HG03378 (cell line): ENCODE measurements at regions not wholly inside any gene's neighbourhood (a gene's known extent, or its start where the extent isn't known, plus 50 kb on each side); places are given as distances from the start of the nearest gene placed in this dataset.
"Not testable (repeated sequence)": the region's sequence is repeated elsewhere in the genome, so short reads cannot be mapped to it uniquely, and the experiment has no call there.

Experiments
- ATAC-seq: cut with Tn5 transposase; IDR thresholded peaks from one replicate; pipeline ENCODE4 v1.9.1; 2021; ENCODE audit warnings: mild to moderate bottlenecking, moderate library complexity; ENCODE audit not compliant: unreplicated experiment

- no peak for ATAC-seq
Measured at GRCh38 chr18:11391661-11392060, 217.7 kb upstream of the SLC35G4 start.

GRCh38 chr18:11388755-11389680 lies 220.4 kb upstream of the SLC35G4 start:
- ATAC-seq, result no peak

GRCh38 chr18:11387880-11388279 lies 221.5 kb upstream of the SLC35G4 start:
- ATAC-seq, result no peak

GRCh38 chr18:11383381-11383780 lies 226.0 kb upstream of the SLC35G4 start:
- no peak for ATAC-seq

GRCh38 chr18:11380968-11381367 lies 228.4 kb upstream of the SLC35G4 start:
- no peak for ATAC-seq

GRCh38 chr18:11379660-11380059 lies 229.7 kb upstream of the SLC35G4 start:
- ATAC-seq, result no peak

GRCh38 chr18:11377766-11378540 lies 228.6 kb upstream of the PIEZO2 start:
- no peak for ATAC-seq

- no peak for ATAC-seq
Measured at GRCh38 chr18:11372163-11372562, 222.8 kb upstream of the PIEZO2 start.

GRCh38 chr18:11369556-11369955 lies 220.2 kb upstream of the PIEZO2 start:
- ATAC-seq, result no peak

GRCh38 chr18:11368020-11368419 lies 218.7 kb upstream of the PIEZO2 start:
- no peak for ATAC-seq

GRCh38 chr18:11367351-11367750 lies 218.0 kb upstream of the PIEZO2 start:
- no peak for ATAC-seq

GRCh38 chr18:11366410-11366809 lies 217.0 kb upstream of the PIEZO2 start:
- ATAC-seq, result no peak

GRCh38 chr18:11362856-11363255 lies 213.5 kb upstream of the PIEZO2 start:
- no peak for ATAC-seq

- ATAC-seq, result not testable (repeated sequence)
Measured at GRCh38 chr18:11361862-11362261, 212.5 kb upstream of the PIEZO2 start.

GRCh38 chr18:11357678-11358077 lies 208.3 kb upstream of the PIEZO2 start:
- ATAC-seq, result no peak

- ATAC-seq, result not testable (repeated sequence)
Measured at GRCh38 chr18:11344576-11344975, 195.2 kb upstream of the PIEZO2 start.

- ATAC-seq, result no peak
Measured at GRCh38 chr18:11343096-11343495, 193.7 kb upstream of the PIEZO2 start.

GRCh38 chr18:11342115-11342514 lies 192.7 kb upstream of the PIEZO2 start:
- ATAC-seq, result not testable (repeated sequence)

GRCh38 chr18:11339188-11339775 lies 189.9 kb upstream of the PIEZO2 start:
- no peak for ATAC-seq

GRCh38 chr18:11336241-11336640 lies 186.9 kb upstream of the PIEZO2 start:
- ATAC-seq, result no peak

- ATAC-seq, result no peak
Measured at GRCh38 chr18:11327391-11328009, 178.1 kb upstream of the PIEZO2 start.
